H7 (cell line): ENCODE measurements at regions not wholly inside any gene's neighbourhood (a gene's known extent, or its start where the extent isn't known, plus 50 kb on each side); places are given as distances from the start of the nearest gene placed in this dataset.

Experiments used
- DNase-seq: peaks from one replicate; pipeline ENCODE4 v3.0.0; 2012
- H3K27me3 ChIP-seq: 2 replicates; pipeline ENCODE4 v1.6.0; 2011; ENCODE audit warnings: mild to moderate bottlenecking, low read length; ENCODE audit not compliant: control insufficient read depth, insufficient read depth
- H3K36me3 ChIP-seq: replicated peaks from 2 replicates; pipeline ENCODE4 v1.5.1; 2011; ENCODE audit warnings: low read length; ENCODE audit not compliant: control insufficient read depth, insufficient read depth
- H3K4me3 ChIP-seq: 2 replicates; pipeline ENCODE4 v1.5.1; 2011; ENCODE audit warnings: low read depth, mild to moderate bottlenecking, control low read depth, low read length, moderate library complexity; ENCODE audit not compliant: insufficient read depth

DNA sequence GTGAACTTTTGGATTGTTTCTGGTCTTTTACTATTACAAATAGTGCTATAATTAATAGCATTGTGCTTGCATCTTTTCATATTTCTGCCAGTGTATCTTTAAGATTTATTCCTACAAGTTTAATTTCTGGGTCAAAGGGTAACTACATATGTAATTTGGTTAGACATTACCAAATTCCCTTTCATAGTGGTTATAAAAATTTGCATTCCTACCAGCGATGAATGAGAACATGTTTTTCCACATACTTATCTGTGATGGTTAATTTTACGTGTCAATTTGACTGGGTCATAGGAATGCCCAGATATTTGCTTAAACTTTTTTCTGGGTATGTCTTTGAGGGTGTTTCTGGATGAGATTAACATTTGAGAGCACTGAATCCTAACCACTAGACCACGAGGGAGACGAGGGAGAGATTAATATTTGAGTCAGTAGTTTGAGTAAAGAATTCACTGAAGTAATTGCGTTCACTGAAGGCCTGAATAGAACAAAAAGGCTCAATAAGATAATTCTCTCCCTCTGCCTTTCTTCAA is 132.3 kb upstream of the NEO1 start:
- Histone ChIP-seq H3K36me3 (no peaks in the 10 kb centered on the region), H3K27me3 (no peaks in the 10 kb centered on the region), H3K4me3 (no peak overlapping the region)
- DNase-seq = no peak

DNA sequence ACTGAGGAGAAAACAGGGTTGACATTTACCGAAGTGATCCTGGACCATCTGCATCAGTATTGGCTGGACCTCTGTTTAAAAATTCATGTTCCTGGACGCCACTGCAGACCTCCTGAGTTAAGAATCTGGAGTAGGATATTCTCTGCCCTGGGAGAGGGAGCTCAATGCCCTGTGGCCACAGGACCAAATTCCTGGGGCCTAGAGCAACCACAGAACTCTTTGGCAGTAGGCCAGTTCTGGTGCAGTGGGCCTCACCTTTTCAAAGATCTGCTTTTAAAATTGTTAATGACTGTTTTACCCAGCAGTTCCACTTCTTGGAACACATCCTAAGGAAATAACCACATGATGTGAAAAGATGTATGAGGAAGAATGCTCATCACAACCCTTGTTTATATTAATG is 133.3 kb upstream of the ADPGK start:
- Histone ChIP-seq H3K27me3 (no peaks in the 10 kb centered on the region), H3K36me3 (no peaks in the 10 kb centered on the region), H3K4me3 (no peak overlapping the region)
- DNase-seq = no peak

DNA sequence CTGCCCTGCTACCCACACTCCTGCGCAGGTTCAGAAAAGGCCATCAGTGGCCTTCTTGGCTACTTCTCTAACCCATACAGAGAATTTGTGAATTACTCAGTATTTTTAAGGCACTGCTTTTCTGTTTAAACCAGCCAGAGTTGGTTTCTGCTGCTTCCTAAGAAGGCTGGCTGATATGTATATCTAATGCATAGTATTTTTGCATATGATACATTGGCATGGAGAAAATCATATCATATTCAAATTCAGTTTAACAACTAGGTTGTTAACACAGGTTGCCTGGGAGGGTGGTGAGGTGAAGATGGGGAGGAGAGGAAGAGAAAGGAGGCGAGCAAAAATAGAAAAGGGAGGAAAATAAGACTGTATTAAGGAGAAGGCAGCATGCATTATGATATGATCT is 132.8 kb upstream of the ADPGK start:
- no peaks in the 10 kb centered on the region for H3K36me3 ChIP-seq
- no peak for DNase-seq
- H3K27me3 ChIP-seq = no peaks in the 10 kb centered on the region

DNA sequence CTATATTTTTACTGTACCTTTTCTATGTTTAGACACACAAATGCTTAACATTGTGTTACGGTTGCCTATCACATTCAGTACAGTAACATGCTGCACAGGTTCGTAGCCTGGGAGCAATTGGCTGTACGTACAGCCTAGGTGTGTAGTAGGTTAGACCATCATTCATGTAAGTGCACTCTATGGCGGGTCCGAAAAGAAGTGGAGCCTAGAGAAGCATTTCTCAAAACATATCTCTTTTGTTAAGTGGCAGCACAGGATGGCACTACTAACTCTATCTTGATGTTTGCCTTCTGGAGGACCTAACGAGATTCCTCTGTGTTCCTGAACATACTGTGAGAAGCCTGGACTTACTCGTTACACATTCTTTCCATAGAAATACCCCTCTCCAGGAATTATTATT is 132.3 kb upstream of the ADPGK start:
- no peak overlapping the region for H3K4me3 ChIP-seq
- no peaks in the 10 kb centered on the region for H3K36me3 ChIP-seq
- DNase-seq = no peak
- no peaks in the 10 kb centered on the region for H3K27me3 ChIP-seq

More for the DNA sequence above, 132.8 kb upstream of the ADPGK start:
- no peak overlapping the region for H3K4me3 ChIP-seq

DNA sequence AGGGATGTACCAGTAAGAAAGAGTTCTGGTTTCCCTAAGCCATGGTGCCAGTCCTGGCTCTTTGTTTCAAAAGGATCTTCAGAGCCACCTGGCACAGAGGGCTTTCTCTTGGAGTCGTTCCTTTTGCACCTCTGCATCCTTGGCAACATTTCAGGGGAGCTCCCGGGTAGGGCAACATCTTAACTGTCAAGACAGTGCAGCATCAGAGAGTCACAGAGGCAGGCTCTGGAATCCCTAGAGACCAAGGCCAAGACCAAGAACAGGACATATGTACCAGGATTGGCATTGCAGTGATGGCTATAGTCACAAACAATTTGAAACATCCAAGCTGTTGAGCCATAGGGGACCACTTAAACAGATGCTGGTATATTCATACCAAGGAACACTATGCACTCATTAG is 129.4 kb upstream of the ADPGK start:
- Histone ChIP-seq H3K36me3 (no peaks in the 10 kb centered on the region), H3K27me3 (no peaks in the 10 kb centered on the region), H3K4me3 (no peak overlapping the region)
- no peak for DNase-seq

DNA sequence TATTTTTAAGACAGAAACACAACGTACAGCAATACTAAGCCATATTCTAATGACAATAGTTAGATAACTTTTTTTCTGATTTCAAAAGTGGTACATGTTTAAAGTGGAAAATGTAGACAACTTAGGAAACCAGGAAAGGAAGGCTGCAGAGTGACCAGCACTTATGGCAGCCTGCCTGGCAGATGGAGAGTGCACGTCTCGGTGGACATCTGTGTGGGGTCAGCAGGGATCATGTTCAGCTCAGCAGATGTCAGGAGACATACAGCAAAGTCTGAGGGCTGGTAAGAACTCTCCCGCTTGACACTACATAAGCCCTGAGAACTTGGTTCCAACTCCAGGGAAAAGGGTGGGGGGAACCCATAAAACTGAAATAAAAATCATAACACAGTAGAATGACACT is 128.6 kb upstream of the ADPGK start:
- no peaks in the 10 kb centered on the region for H3K36me3 ChIP-seq
- H3K27me3 ChIP-seq = no peaks in the 10 kb centered on the region
- no peak overlapping the region for H3K4me3 ChIP-seq
- DNase-seq = no peak

DNA sequence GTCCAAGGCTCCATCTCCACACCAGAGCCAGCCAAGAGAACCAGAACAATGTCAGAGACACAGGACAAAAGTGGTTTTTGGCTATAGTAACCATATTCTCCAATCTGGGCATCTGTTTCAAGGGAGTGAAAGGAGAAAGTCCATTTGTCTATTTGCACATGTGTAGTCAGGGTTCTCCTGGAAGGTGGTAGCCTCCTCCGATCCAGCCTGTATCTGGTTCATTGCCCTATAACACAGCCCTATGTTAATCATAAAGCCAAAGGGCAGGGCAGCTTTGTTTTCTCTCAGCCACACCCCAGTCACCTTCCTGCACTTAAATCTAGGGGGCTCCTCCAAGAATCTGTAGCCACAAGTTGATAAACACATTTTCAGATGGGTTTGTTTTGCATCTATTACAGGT is 128.1 kb upstream of the ADPGK start:
- DNase-seq = no peak
- Histone ChIP-seq H3K27me3 (no peaks in the 10 kb centered on the region), H3K4me3 (no peak overlapping the region), H3K36me3 (no peaks in the 10 kb centered on the region)

DNA sequence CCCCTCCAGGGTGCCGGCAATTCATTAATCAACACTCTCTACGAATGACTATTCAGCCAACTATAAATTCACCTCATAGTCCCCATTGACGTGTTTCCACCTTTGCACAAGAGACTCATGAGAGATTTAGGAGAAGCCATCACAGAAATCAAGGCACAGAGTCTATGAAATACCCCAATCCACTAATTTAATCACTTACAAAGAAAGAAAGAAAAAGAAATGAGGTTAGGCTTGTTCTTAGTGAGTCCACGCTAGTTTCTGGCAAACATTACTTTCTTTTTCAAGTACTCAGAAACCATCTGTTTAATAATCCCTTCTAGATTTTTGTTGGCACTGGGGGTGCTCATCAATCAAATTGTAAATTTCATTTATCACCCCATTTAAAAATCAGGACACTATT is 125.2 kb upstream of the ADPGK start:
- no peak for DNase-seq
- Histone ChIP-seq H3K27me3 (no peaks in the 10 kb centered on the region), H3K36me3 (no peaks in the 10 kb centered on the region), H3K4me3 (no peak overlapping the region)

DNA sequence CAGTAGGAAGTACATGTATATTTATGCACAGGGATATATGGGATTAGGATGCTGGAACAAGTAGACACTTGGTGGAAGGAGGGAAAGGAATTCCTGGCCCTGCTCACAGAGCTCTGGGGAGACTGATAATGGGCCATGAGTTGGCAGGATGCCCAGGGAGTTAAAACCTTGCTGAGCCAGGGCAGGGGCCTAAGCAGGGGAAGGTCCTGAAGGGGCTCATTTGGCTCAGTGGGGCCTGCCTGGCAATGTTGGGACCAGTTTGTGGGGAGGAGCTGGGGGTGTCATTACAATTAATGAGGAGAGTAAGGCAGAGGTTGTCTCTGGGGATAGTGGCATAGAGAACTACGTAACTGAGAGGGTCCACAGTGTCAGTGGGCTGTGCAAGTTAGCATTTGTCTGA is 124.2 kb upstream of the ADPGK start:
- Histone ChIP-seq H3K4me3 (no peak overlapping the region), H3K27me3 (no peaks in the 10 kb centered on the region), H3K36me3 (no peaks in the 10 kb centered on the region)
- no peak for DNase-seq

DNA sequence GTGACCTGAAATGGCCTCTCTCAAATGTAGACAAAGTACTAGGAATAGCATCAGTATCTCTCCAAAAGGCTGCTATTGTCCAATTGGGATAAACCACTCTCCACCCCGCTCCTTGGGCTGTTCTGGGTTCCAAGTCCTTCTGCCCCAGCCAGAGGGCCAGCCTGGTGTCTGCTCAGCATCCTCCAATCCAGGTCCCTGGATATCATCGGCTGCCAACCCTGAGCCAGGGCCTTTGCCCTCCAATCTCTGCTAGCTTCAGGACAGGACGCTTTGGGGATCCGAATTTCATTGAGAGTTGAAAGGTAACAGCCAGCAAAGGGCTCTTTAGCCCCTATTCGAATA is 119.3 kb upstream of the ADPGK start:
- no peaks in the 10 kb centered on the region for H3K36me3 ChIP-seq
- H3K27me3 ChIP-seq = no peaks in the 10 kb centered on the region
- DNase-seq = no peak
- H3K4me3 ChIP-seq = no peak overlapping the region

DNA sequence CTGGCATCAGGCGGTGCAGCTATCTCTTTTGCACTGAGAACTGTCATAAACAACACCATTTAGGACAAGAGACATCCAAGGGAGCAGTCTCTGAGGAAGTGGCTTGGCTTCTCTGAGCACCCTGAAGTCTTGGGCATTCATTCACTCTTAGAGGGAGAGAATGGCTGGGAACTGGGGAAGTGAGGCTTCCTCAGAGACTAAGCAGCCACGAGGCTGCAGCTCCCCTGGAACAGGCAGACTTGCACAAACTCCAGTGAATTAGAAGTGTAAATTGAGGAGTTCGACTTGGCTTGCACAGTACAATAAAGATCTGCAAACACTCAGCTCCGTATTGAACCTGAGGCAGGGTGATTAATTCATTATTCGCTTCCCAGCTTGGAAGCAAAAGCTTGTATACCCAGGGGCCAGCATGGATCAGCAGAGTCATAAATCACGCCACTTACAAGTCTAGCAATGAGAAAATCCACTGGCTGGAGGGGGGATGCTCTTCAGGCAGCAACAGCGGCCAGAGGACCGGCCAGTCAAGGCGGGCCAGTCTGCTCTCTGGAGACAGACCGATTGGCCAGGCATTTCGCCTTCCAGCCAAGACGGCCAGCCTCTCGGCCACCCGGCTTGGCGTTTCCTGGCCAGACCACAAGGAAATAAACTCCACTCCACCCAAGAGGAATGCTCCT is 118.8 kb upstream of the ADPGK start:
- DNase-seq = no peak
- no peaks in the 10 kb centered on the region for H3K27me3 ChIP-seq

DNA sequence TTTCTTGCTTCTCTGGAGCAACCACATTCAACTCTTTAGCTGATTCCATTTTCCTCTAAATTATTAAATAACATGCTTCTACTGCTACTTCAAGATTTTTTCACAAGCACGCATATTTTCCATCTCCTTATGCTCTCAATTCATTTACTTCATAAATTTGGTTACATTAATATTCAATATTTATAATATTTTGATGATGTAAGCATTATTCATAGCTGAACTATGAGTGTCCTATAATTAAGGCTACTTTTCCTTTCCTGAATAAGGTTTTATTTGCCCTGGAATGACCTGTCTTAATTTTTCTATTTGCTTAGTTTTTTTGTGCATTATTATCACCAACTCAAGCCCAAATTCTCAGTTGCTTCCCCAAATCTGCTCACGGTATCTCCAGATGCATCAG is 109.4 kb upstream of the ADPGK start:
- H3K27me3 ChIP-seq = no peaks in the 10 kb centered on the region
- no peaks in the 10 kb centered on the region for H3K36me3 ChIP-seq
- H3K4me3 ChIP-seq = no peak overlapping the region
- DNase-seq = no peak

More for the DNA sequence above, 118.8 kb upstream of the ADPGK start:
- H3K36me3 ChIP-seq = no peaks in the 10 kb centered on the region
- H3K4me3 ChIP-seq = no peak overlapping the region

DNA sequence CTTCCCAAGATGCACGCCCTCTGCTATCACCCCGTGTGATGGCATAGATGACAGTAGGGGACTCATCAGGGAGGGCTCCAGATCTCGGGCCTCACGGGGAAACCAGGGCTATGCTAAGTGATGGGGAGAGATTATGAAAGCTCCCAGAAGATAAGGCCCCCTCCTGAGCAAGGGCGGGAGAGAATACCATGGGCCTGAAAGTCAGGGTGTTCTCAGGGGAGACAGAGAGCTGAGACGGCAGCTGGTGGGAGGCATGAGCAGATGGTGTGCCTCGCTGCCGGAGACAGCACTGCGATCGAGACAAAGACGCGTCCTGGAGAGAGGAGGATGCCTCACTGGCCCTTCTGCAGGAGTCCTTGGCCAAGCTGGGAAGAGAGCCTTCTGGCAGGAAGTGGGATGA is 106.5 kb upstream of the ADPGK start:
- H3K36me3 ChIP-seq = no peaks in the 10 kb centered on the region
- no peak overlapping the region for H3K4me3 ChIP-seq
- DNase-seq = no peak
- no peaks in the 10 kb centered on the region for H3K27me3 ChIP-seq

DNA sequence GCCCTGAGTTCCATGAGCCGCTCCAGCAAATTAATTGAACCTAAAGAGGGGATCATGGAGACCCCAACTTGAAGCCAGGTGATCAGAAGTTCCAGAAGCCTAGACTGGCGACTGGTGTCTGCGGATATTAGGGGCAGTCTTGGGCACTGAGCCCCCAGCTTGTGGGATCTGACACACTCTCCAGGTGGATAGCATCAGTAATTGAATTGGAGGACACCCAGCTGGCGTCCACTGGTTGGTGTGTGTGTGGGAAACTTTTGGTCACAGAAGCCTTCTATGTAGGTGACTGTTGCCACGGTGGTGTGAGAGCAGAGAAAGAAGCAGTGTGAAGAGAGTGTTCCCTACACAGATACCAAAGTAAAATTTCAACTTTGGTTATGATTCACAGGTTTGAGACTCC is 106.0 kb upstream of the ADPGK start:
- Histone ChIP-seq H3K36me3 (no peaks in the 10 kb centered on the region), H3K4me3 (no peak overlapping the region), H3K27me3 (no peaks in the 10 kb centered on the region)
- no peak for DNase-seq

DNA sequence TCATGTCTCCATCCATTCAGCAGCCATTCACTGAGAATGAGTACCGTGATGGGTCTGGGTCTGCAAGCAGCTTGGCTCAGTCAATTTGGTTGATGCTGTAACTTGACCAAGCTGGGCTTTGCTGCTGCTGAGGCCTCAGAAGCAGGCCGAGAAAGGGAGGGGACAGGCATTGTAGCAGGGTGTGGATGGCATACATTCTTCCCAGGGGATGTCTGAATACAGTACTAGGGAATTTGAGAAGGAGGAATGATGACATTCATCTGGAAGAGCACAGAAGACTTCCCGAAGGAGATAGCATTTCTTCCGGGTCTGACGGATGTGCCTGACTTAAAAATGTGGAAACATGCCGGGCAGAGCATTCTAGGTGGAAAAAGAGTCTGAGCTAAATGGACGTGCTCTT is 105.3 kb upstream of the ADPGK start:
- Histone ChIP-seq H3K36me3 (no peaks in the 10 kb centered on the region), H3K27me3 (no peaks in the 10 kb centered on the region), H3K4me3 (no peak overlapping the region)
- DNase-seq = no peak

DNA sequence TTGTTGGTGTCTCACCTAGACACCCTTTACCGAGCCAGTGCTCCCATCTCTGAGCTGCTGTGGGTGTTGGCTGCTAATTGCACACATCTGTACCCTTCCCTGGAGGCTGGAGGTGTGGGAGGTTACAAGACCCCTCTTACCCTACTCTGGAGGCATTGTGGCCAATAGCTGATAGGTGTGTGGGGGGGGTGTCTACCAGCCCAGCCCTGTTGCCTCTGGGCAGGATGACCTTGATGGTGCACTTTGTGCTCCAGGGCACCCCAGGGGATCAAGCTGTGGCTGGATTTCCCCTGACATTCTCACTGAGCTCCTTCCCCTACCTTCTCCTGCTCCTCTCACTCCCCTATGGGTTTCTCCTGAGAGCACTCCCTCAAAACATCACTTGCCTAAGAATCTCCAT is 104.7 kb upstream of the ADPGK start:
- Histone ChIP-seq H3K27me3 (no peaks in the 10 kb centered on the region), H3K36me3 (no peaks in the 10 kb centered on the region), H3K4me3 (no peak overlapping the region)
- no peak for DNase-seq
